GM12878 (cell line): ENCODE measurements at regions not wholly inside any gene's neighbourhood (a gene's known extent, or its start where the extent isn't known, plus 50 kb on each side); places are given as distances from the start of the nearest gene placed in this dataset.

Experiments used
- ATAC-seq: fragments of 200-7000 bp; cut with Tn5 transposase; 3 replicates; pipeline ENCODE4 v1.9.1; 2020; ENCODE audit warnings: mild to moderate bottlenecking, moderate library complexity
- BruUV-seq: library from RNA; stranded (reverse); fragments of 400-500 nt; replicated peaks from 2 replicates; lab custom pipeline; 2021; lab: Mats Ljungman, UMichigan
- CTCF ChIA-PET: fragments of 300-600 bp; sonication (Branson Sonifier 250); formaldehyde crosslinking; extraction: SDS; loops from one replicate; lab custom pipeline; 2021; ENCODE audit warnings: inconsistent platforms; lab: Yijun Ruan, JAX
- POLR2A ChIA-PET: fragments of 350-600 bp; formaldehyde crosslinking; extraction: SDS; loops from one replicate; lab custom pipeline; 2021; ENCODE audit warnings: inconsistent platforms; lab: Charles Lee
- RAD21 ChIA-PET: fragments of 300-600 bp; sonication (Branson Sonifier 250); formaldehyde crosslinking; loops from one replicate; lab custom pipeline; 2023; ENCODE audit warnings: antibody characterized with exemption; ENCODE audit not compliant: unreplicated experiment; lab: Charles Lee
- SMC1A ChIA-PET: fragments of 300-600 bp; sonication (Branson Sonifier 250); formaldehyde crosslinking; loops from one replicate; lab custom pipeline; 2023; ENCODE audit not compliant: unreplicated experiment, uncharacterized antibody; lab: Charles Lee
- DNase-seq: peaks from one replicate; pipeline ENCODE4 v3.0.0-alpha.2; 2011; ENCODE audit warnings: low read depth, low spot score
- FAIRE-seq: peaks from 3 replicates; lab custom pipeline; 2011; peaks lifted over from hg19 to GRCh38; lab: Jason Lieb, UNC
- H2AFZ ChIP-seq: 2 replicates; pipeline ENCODE4 v1.6.0; 2011; ENCODE audit warnings: low read depth, low read length, control low read depth; ENCODE audit not compliant: control insufficient read depth
- H3K27ac ChIP-seq: 2 replicates; pipeline ENCODE4 v1.5.1; 2011; ENCODE audit warnings: control low read depth; ENCODE audit not compliant: control insufficient read depth, insufficient read depth
- H3K27me3 ChIP-seq, 2 experiments: replicated peaks in 1 of 2; 2 replicates each; pipeline versions ENCODE4 v1.6.0 to v1.6.1; 2011; ENCODE audit warnings: low read length in 1 of 2; ENCODE audit not compliant: control insufficient read depth in 2 of 2, insufficient read depth in 2 of 2
- H3K36me3 ChIP-seq, 2 experiments: 2 replicates each; pipeline ENCODE4 v1.5.1; 2011; ENCODE audit warnings: low read length in 1 of 2; ENCODE audit not compliant: control insufficient read depth in 2 of 2, insufficient read depth in 2 of 2
- H3K4me1 ChIP-seq: 2 replicates; pipeline ENCODE4 v1.6.1; 2011; ENCODE audit warnings: mild to moderate bottlenecking, low read length, moderate library complexity, mixed read lengths; ENCODE audit not compliant: control insufficient read depth, insufficient read depth
- H3K4me2 ChIP-seq: 2 replicates; pipeline ENCODE4 v1.6.0; 2011; ENCODE audit warnings: control low read depth; ENCODE audit not compliant: control insufficient read depth, insufficient read depth
- H3K4me3 ChIP-seq: fragments of 200-600 bp; sonication (generic); 2 replicates; pipeline ENCODE4 v1.5.1; 2016
- H3K79me2 ChIP-seq: 2 replicates; pipeline ENCODE4 v1.6.0; 2011; ENCODE audit warnings: low read length; ENCODE audit not compliant: control insufficient read depth, insufficient read depth
- H3K9ac ChIP-seq: 2 replicates; pipeline ENCODE4 v1.8.0; 2011; ENCODE audit warnings: low read length, control low read depth, mixed read lengths; ENCODE audit not compliant: control insufficient read depth, insufficient read depth
- H3K9me3 ChIP-seq: replicated peaks from 3 replicates; pipeline ENCODE4 v1.5.1; 2011; ENCODE audit warnings: mild to moderate bottlenecking, low read length; ENCODE audit not compliant: control insufficient read depth, insufficient read depth
- H4K20me1 ChIP-seq: 2 replicates; pipeline ENCODE4 v1.6.0; 2011; ENCODE audit not compliant: control insufficient read depth, insufficient read depth
- ASH2L ChIP-seq: fragments of 300-600, 200-600 bp; sonication (generic); IDR thresholded peaks from 2 replicates; pipeline ENCODE4 v1.6.1; 2017; ENCODE audit warnings: low read depth, mild to moderate bottlenecking, borderline replicate concordance
- CBFB ChIP-seq: IDR thresholded peaks from 2 replicates; pipeline ENCODE4 v1.6.1; 2016; ENCODE audit warnings: antibody characterized with exemption, low read depth
- CBX3 ChIP-seq: fragments of 200-600 bp; sonication (generic); IDR thresholded peaks from 2 replicates; pipeline ENCODE4 v1.6.1; 2016; ENCODE audit warnings: low read depth, borderline replicate concordance
- CHD4 ChIP-seq: fragments of 200-600 bp; sonication (generic); IDR thresholded peaks from 2 replicates; pipeline ENCODE4 v1.6.1; 2016; ENCODE audit warnings: mild to moderate bottlenecking
- EGR1 ChIP-seq, 2 experiments: IDR thresholded peaks; 1 replicate in 1 of 2; 2 replicates in 1 of 2; pipeline ENCODE4 v1.6.1; 2011 to 2012; ENCODE audit warnings: low read depth in 2 of 2, low read length in 2 of 2, borderline replicate concordance in 1 of 2, mild to moderate bottlenecking in 1 of 2, moderate library complexity in 1 of 2
- FOS ChIP-seq: IDR thresholded peaks from 3 replicates; pipeline ENCODE4 v1.6.1; 2011; ENCODE audit warnings: borderline replicate concordance; ENCODE audit not compliant: insufficient read length; ENCODE audit errors: extremely low read depth
- FOXM1 ChIP-seq: IDR thresholded peaks from 2 replicates; pipeline ENCODE4 v1.6.1; 2012; ENCODE audit warnings: low read depth, mild to moderate bottlenecking, inconsistent platforms, low read length, moderate library complexity
- IKZF2 ChIP-seq, 2 experiments: fragments of 450-650 bp; IDR thresholded peaks; 2 replicates each; pipeline ENCODE4 v1.6.1; 2017; ENCODE audit warnings: mild to moderate bottlenecking in 2 of 2, moderate library complexity in 2 of 2
- POLR2A ChIP-seq: IDR thresholded peaks from 2 replicates; pipeline ENCODE4 v1.6.1; 2011; ENCODE audit warnings: low read depth, mild to moderate bottlenecking, low read length
- RUNX3 ChIP-seq: IDR thresholded peaks from 2 replicates; pipeline ENCODE4 v1.6.1; 2012; ENCODE audit warnings: low read length, inconsistent platforms
- SP1 ChIP-seq: IDR thresholded peaks from one replicate; pipeline ENCODE4 v1.6.1; 2011; ENCODE audit warnings: low read depth, low read length
- ZBED1 ChIP-seq: IDR thresholded peaks from 2 replicates; pipeline ENCODE4 v1.6.1; 2016; ENCODE audit warnings: borderline replicate concordance
- ZNF207 ChIP-seq: fragments of 450-650 bp; IDR thresholded peaks from 2 replicates; pipeline ENCODE4 v1.6.1; 2014; ENCODE audit warnings: antibody characterized with exemption, mild to moderate bottlenecking, borderline replicate concordance
- ZNF24 ChIP-seq: fragments of 450-650 bp; IDR thresholded peaks from 2 replicates; pipeline ENCODE4 v1.6.1; 2017; ENCODE audit warnings: antibody characterized with exemption, mild to moderate bottlenecking
- WGBS: methylation state at CpG from one replicate; pipeline ENCODE4 v1.1.6; 2016; ENCODE audit warnings: low lambda C conversion rate; ENCODE audit not compliant: insufficient replicate concordance, insufficient coverage; ENCODE audit errors: missing lambda C conversion rate; 5-methylcytosine and 5-hydroxymethylcytosine counted together
- in situ Hi-C: fragments of 300-500 bp; cut with MboI; formaldehyde crosslinking; loops from 9 replicates; pipeline ENCODE4 v1.14.3; 2018; ENCODE audit warnings: mixed read lengths
- intact Hi-C: fragments of 100-400 bp; cut with micrococcal nuclease; formaldehyde crosslinking; loops from one replicate; pipeline ENCODE4 v1.14.2; 2022; ENCODE audit not compliant: unreplicated experiment
- TF ChIP-seq, protein P1 (sequence below): IDR thresholded peaks from 2 replicates; pipeline ENCODE4 v1.6.1; 2012; ENCODE audit warnings: low read depth, low read length, improper control_type of control experiment
- TF ChIP-seq, protein P2 (sequence below), 3 experiments: IDR thresholded peaks in 2 of 3; conservative IDR thresholded peaks in 1 of 3; 2 replicates each; pipeline ENCODE4 v1.5.1; 2011; ENCODE audit warnings: low read depth in 3 of 3, low read length in 3 of 3, mild to moderate bottlenecking in 3 of 3, control low read depth in 2 of 3, moderate library complexity in 2 of 3, inconsistent platforms in 1 of 3, mixed read lengths in 1 of 3; ENCODE audit not compliant: control insufficient read depth in 2 of 3, insufficient read depth in 1 of 3; ENCODE audit errors: extremely low read depth in 1 of 3

DNA sequence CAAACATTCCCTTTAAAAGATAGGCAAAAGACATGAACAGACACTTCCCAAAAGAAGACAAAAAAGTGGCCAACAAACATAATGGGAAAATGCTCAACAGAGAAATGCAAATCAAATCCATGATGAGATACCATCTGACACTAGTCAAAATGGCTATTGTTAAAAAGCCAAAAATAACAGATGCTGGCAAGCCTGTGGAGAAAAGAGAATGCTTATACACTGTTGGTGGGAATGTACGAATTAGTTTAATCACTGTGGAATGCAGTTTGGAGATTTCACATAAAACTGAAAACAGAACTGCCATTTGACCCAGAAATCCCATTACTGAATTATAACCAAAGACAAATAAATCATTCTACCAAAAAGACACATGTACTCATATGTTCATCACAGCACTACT lies 58.3 kb upstream of the WDR41 start:
- intact Hi-C loops (no loop called here), in situ Hi-C loops (no loop called here)
- Histone ChIP-seq H3K4me2 (no peak overlapping the region), H3K36me3 (no peaks in the 10 kb centered on the region), H3K9me3 (no peaks in the 10 kb centered on the region), H2AFZ (no peak overlapping the region), H3K4me3 (no peak overlapping the region), H3K27me3 (no peaks in the 10 kb centered on the region), H4K20me1 (no peaks in the 10 kb centered on the region), H3K9ac (no peak overlapping the region), H3K79me2 (no peaks in the 10 kb centered on the region), H3K27ac (no peak overlapping the region), H3K4me1 (no peaks in the 10 kb centered on the region)
- FAIRE-seq, result no peak
- RAD21 ChIA-PET, result no interaction called here
- SMC1A ChIA-PET, result no interaction called here
- no peak for DNase-seq
- no peak for ATAC-seq
- TF ChIP-seq, protein P1, sequence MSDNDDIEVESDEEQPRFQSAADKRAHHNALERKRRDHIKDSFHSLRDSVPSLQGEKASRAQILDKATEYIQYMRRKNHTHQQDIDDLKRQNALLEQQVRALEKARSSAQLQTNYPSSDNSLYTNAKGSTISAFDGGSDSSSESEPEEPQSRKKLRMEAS, result no peak
- TF ChIP-seq ASH2L (no peak), RUNX3 (no peak), ZBED1 (no peak), EGR1 (IDR thresholded peaks at IDR 0.05; ENCODE audit: borderline replicate concordance in 1 of 2, low read depth in 2 of 2, low read length in 2 of 2) (no peak), ZNF207 (no peak), ZNF24 (no peak)
- CTCF ChIA-PET, result no interaction called here
- BruUV-seq, result no TSS peak
- 62% methylated on average over 1 of the region's 1 CpG for WGBS
- POLR2A ChIA-PET, result no interaction called here

DNA sequence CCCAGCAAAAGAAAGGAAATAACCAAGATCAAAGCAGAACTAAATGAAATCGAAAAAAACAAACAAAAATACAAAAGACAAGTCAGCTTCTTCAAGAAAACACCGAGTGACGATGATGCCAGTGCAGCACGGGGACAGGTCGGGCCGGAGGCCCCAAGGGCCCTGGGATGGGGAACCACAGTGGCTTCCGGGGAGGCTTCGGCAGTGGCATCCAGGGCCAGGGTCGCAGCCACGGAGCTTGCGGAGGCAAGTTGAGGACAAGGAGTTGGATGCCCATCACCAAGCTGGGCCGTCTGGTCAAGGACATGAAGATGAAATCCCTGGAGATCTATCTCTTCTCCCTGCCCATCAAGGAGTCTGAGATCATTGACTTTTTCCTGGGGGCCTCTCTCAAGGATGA lies 53.2 kb upstream of the WDR41 start:
- H2AFZ ChIP-seq, result no peak overlapping the region
- H3K27me3 ChIP-seq, result no peaks in the 10 kb centered on the region
- ChIA-PET POLR2A (no interaction called here), RAD21 (no interaction called here), CTCF (interaction anchor here (1.8 kb wide), 1 partner anchor 15 kb away, joined by 3 read pairs; no protein-coding TSS in a partner anchor), SMC1A (no interaction called here)
- no TSS peak for BruUV-seq
- intact Hi-C loops, result no loop called here
- H3K9ac ChIP-seq, result no peak overlapping the region
- WGBS, result 62% methylated on average over 12 of the region's 12 CpGs
- no peaks in the 10 kb centered on the region for H4K20me1 ChIP-seq
- ATAC-seq (no peak), FAIRE-seq (no peak), DNase-seq (no peak)
- no peaks in the 10 kb centered on the region for H3K4me1 ChIP-seq
- no peaks in the 10 kb centered on the region for H3K9me3 ChIP-seq
- H3K27ac ChIP-seq, result no peak overlapping the region
- no peak overlapping the region for H3K4me3 ChIP-seq
- in situ Hi-C loops, result no loop called here
- H3K36me3 ChIP-seq, result no peaks in the 10 kb centered on the region
- no peaks in the 10 kb centered on the region for H3K79me2 ChIP-seq
- H3K4me2 ChIP-seq, result no peak overlapping the region
- TF ChIP-seq FOXM1, result no peak
- TF ChIP-seq, protein P2, sequence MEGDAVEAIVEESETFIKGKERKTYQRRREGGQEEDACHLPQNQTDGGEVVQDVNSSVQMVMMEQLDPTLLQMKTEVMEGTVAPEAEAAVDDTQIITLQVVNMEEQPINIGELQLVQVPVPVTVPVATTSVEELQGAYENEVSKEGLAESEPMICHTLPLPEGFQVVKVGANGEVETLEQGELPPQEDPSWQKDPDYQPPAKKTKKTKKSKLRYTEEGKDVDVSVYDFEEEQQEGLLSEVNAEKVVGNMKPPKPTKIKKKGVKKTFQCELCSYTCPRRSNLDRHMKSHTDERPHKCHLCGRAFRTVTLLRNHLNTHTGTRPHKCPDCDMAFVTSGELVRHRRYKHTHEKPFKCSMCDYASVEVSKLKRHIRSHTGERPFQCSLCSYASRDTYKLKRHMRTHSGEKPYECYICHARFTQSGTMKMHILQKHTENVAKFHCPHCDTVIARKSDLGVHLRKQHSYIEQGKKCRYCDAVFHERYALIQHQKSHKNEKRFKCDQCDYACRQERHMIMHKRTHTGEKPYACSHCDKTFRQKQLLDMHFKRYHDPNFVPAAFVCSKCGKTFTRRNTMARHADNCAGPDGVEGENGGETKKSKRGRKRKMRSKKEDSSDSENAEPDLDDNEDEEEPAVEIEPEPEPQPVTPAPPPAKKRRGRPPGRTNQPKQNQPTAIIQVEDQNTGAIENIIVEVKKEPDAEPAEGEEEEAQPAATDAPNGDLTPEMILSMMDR (IDR thresholded peaks at IDR 0.05 in 2 of 3, conservative IDR thresholded peaks at IDR 0.05 in 1 of 3; ENCODE audit: control insufficient read depth in 2 of 3, extremely low read depth in 1 of 3, insufficient read depth in 1 of 3, low read depth in 3 of 3, low read length in 3 of 3), result no peak
- TF ChIP-seq SP1, result no peak
- TF ChIP-seq IKZF2 (IDR thresholded peaks at IDR 0.05), result no peak
- no peak for TF ChIP-seq CHD4
- no peak for TF ChIP-seq FOS
- TF ChIP-seq CBFB, result no peak
- no peak for TF ChIP-seq CBX3
- TF ChIP-seq POLR2A, result no peak
